GM19372 (cell line): ENCODE measurements at regions not wholly inside any gene's neighbourhood (a gene's known extent, or its start where the extent isn't known, plus 50 kb on each side); places are given as distances from the start of the nearest gene placed in this dataset.
"Not testable (repeated sequence)": the region's sequence is repeated elsewhere in the genome, so short reads cannot be mapped to it uniquely, and the experiment has no call there.

ENCODE experiments used
- ATAC-seq: cut with Tn5 transposase; IDR thresholded peaks from one replicate; pipeline ENCODE4 v1.9.1; 2021; ENCODE audit warnings: mild to moderate bottlenecking, low read depth, moderate library complexity; ENCODE audit not compliant: unreplicated experiment

DNA sequence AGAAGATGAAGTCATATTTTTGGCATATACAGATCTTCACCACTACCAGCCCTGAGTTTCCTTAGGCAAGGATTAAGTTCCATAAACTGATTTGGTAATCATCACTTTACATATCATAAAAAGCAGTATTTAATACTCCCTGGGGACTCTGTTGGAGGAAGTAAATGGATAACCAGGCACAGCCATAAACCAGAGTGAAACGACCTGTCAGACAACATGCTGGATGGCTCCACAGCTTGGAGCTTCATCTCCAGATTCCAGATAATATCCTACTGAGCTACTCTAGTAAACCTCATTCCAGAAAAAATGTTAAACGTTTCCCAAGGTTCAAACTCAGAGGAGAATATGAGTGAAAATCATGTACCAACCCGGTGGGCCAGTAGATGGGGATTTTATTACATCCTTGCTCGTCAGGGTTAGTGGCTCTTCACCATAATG lies 109.2 kb downstream of the BASP1 start:
- no peak for ATAC-seq

- ATAC-seq = no peak
Observed at GRCh38 chr5:17327048-17327625, 109.7 kb downstream of the BASP1 start.

GRCh38 chr5:17329571-17329970 lies 112.1 kb downstream of the BASP1 start:
- ATAC-seq = no peak

DNA sequence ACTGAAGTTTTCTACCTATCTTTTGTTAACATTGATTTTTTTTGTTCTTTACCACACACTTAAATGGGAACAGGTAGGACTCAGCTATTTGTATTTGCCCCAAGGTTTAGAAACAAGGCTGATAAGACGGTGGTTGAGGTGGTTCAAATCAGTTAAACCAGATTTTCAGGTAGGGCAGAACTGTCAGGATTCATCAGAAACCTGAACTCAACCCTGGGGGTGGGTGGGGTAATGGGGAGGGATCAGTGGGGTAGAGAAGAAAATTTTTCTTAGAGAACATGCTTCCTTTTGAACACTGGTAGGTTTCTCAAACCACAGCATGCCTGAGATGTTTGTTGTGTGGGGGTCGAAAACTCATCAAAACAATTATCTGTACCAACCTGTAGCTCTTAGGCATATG lies 113.0 kb downstream of the BASP1 start:
- ATAC-seq = no peak

DNA sequence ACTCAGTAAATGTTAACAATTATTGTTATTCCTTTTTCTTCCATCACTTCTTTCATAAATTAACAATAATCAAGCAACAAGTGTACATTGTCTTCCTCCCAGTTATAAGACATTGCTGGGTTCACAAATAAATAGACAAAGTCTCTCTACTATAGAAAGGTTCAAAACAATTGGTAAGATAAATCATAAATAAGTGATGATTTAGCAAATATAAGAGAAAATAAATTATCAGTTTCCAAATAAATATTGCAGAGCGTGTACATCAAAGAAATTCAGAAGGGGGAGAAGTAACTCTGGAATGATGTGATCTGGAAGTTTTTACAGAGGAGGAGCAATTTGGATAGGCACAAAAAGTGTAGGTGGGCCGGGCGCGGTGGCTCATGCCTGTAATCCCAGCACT lies 114.2 kb downstream of the BASP1 start:
- no peak for ATAC-seq

DNA sequence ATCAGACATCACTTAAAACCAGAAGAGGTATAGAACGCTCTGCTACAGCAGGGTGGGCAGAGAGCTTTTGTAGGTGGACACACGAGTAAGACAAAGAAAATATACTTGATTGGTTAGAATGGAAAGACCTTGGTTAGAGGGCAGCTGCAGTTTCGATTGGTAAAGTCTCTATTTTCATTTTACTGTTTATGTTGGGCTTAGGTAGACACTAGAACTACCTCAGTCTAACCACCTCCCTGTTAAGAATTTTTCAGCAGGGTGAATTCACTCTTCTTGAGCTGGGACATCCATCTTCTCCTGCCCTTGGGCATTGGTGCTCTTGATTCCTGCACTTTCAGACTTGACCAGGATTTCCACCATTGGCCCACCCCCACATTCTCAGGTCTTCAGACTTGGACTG lies 116.3 kb downstream of the BASP1 start:
- no peak for ATAC-seq

DNA sequence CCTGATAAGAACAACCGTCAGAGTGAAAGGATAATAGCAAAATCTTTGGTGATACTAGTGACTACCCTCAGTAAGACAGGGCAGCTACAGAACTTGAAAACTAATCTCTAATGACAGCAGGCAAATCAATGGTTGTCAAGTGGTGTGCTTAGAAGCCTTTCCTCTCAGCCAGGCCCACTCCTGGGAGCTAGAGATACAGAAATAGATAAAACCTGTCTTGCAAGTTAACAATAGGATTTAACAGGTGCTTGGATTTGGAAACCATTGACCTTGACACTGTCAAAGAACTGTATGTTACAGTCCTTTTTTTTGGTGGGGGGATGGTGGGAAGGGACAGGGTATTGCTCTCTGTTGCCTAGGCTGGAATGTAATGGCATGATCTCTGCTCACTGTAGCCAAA lies 118.6 kb downstream of the BASP1 start:
- ATAC-seq = no peak

DNA sequence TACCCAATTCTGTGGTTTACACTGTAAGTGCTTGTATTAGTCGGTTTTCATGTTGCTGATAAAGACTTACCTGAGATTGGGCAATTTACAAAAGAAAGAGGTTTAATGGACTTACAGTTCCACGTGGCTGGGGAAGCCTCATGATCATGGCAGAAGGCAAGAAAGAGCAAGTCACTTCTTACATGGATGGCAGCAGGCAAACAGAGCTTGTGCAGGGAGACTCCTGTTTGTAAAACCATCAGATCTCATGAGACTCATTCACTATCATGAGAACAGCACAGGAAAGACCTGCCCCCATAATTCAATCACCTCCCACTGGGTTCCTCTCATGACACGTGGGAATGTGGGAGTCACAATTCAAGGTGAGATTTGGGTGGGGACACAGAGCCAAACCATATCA lies 119.3 kb downstream of the BASP1 start:
- ATAC-seq = not testable (repeated sequence)

- ATAC-seq = no peak
Observed at GRCh38 chr5:17339841-17340240, 122.4 kb downstream of the BASP1 start.

- no peak for ATAC-seq
Observed at GRCh38 chr5:17340379-17340778, 122.9 kb downstream of the BASP1 start.

DNA sequence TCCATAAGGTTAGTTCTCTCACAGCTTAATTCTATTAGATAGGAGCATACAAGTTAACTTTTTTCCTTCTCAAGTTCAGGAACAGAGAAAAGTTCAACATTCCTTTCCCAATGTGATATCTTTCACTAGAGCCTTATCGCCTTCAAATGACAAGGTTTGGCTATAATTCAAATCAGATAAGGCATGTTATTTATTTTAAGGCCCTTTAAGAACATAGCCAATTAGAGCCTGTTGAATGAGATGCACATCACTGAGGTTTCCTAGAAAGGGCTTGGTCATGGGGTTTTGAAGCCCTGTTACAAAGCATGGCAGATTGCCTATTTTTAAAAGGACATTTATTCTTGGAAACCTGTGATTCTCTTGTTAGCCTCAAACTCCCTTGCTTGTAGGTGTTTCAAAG lies 123.4 kb downstream of the BASP1 start:
- no peak for ATAC-seq

DNA sequence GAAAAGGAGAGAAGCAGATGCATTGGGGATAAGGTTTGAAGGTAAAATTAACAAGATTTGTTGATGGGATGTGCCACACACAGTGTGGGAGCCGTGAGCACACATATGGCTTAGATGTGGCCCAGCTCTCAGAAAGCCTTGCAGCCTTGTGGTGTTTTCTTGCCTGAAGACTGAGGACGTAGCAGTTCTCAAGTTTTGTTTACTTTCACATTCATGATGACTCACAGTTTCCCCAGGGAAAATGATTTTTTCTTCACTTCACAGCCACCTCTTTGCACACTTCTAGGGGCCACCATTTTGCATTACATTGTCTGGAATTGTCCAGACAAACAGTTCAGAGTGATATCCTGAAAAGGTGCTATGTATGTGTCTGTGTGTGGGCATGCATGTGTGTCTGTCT lies 126.2 kb downstream of the BASP1 start:
- peak; percentile 90 for ATAC-seq

DNA sequence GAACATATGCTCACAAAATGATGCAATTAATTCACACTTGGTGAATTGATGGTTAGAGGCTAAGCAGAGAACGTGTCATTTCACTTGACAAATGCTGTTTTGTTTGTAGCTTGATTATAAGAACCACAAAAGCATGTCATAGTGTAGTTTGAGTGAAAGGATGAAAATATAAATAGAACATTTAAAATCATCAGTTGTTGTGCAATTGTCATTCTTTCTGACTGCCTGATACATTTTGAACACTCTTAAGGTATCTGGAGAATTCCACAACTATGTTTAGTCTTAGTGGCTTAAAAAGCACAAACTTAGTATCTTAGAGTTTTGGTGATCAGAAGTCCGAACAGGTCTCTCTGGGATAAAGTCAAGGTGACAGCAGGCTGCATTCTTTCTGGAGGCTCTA lies 129.4 kb downstream of the BASP1 start:
- no peak for ATAC-seq

GRCh38 chr5:17352223-17352622 lies 134.8 kb downstream of the BASP1 start:
- no peak for ATAC-seq

DNA sequence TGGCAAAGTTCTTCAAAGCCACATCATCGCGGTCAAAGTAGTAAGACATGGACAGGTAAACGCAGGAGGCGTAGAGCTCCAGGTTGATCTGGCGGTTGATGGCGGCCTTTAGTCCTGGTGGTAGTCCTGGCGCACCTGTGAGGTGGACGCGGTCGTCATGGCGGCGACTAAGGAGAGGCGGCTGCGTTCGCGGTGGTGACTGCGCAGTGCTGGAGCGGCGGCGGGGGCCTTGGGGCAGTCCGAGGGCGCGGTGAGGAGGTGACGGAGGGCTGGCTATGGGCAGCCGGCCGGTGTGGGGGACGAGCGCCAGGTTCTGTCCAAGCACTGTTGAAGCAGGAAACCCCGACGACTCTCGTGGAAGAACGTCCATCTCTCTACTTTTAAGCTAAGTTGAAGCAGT lies 136.8 kb downstream of the BASP1 start:
- ATAC-seq = no peak

DNA sequence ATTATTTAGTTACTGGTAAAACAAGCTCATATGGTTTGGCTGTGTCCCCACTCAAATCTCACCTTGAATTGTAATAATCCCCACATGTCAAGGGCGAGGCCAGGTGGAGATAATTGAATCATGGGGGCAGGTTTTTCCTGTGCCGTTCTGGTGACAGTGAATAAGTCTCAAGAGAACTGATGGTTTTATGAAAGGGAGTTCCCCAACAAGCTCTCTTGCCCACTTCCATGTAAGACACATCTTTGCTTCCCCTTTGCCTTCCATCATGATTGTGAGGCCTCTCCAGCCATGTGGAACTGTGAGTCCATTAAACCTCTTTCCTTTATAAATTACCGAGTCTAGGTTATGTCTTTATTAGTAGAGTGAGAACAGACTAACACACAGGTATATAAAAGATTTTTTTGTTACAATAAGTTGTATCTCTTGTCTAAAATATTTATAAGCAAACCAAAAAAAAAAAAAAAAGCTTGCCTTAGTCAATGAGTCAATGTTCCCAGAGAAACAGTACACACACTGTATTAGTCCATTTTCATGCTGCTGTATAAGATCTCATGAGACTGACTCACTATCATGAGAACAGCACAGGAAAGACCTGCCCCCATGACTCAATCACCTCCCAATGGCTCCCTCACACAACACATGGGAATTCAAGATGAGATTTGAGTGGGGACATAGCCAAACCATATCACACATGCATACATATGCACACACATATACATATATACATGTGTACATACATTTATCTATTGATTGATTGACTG lies 138.3 kb downstream of the BASP1 start:
- ATAC-seq = no peak

DNA sequence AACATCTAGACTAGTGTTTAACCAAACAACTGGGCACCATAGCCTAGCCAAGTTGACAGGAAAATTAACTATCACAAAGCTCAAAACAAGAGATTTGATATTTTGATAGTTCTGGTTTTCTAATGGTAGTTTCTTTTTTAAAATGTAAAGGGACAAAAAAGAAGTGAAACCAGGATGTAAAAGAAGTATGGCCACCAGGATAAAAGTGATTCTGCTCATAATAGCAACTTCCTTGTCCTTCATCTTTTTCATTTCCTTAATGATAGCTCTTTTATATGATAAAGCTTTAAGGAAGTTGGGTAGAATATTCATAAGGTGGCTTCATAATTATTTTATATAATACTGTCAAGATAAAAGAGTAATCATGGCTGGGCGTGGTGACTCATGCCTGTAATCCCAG lies 139.1 kb downstream of the BASP1 start:
- ATAC-seq = no peak

DNA sequence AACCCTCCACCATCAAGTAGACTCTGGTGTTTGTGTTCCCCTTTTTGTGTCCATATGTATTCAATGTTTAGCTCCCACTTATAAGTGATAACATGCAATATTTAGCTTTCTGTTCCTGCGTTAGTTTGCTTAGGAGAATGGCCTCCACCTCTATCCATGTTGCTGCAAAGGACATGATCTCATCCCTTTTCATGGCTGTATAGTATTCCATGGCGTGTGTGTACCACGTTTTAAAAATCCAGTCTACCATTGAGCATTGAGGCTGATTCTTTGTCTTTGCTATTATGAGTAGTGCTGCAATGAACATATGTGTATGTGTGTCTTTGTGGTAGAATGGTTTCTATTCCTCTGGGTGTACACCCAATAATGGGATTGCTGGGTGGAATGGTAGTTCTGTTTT lies 140.1 kb downstream of the BASP1 start:
- ATAC-seq = no peak

DNA sequence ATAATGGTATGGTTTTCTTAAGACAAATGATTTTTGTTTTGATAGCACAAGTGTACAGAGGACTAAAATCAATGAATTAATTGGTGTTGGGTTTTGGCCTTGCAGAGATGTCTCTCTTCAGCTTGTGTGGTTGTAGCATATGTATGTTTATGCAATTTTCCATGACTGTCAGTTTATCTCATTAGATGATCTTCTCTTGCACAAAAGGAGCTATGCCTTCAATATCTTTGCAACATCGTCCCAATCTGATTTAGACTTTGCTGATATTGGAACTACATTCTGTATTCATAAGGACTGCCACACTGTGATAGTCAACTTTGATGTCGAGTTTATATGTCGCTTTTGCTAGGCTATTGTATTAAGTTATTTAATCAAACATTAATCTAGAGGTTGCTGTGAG lies 140.0 kb upstream of the TAF11L2 start:
- ATAC-seq = no peak

GRCh38 chr5:17359451-17360011 lies 138.5 kb upstream of the TAF11L2 start:
- no peak for ATAC-seq

DNA sequence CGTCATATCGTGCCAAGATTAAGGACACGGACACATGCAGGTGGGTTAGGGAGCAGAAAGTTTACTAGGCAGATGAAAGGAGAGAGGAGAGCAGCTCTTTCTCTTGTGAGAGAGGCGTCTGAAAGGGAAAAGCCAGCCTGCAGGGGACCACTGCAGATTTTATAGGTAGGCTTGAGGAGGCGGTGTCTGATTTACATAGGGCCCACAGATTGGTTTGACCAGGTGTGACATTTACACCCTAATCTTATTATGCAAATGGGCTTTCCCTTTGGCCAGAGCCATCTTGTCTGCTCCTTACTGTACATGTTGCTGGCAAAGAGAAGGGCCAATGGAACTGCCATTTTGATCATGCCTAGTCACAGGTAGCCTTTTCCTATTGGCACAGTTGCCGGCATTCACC lies 137.2 kb upstream of the TAF11L2 start:
- ATAC-seq = no peak

- ATAC-seq = no peak
Observed at GRCh38 chr5:17361331-17361730, 136.7 kb upstream of the TAF11L2 start.
